ENCODE measurements at regions not wholly inside any gene's neighbourhood (a gene's known extent, or its start where the extent isn't known, plus 50 kb on each side); places are given as distances from the start of the nearest gene placed in this dataset.

GRCh38 chr20:22834651-22835256 lies 200.4 kb upstream of the SSTR4 start:
- Histone ChIP-seq H3K27ac (peak overlapping the region in 2 of 8 donors; percentile 10 to 26), H3K36me3 (no peaks in the 10 kb centered on the region), H3K9me3 (peaks cover 0 to 7% (median 0%) of the 10 kb centered on the region in 8 donors), H3K4me1 (peaks cover 0 to 20% (median 3%) of the 10 kb centered on the region in 6 donors), H3K4me3 (no peak overlapping the region), H3K27me3 (replicated peaks in 1 of 7) (no peaks in the 10 kb centered on the region)
- intact Hi-C loops (cut with DNase I; ENCODE audit: low total_unique reads), result no loop called here
- no peak for DNase-seq
- TF ChIP-seq POLR2A (IDR thresholded peaks at IDR 0.05), result no peak
- TF ChIP-seq POLR2AphosphoS5 (IDR thresholded peaks at IDR 0.05), result no peak
- no peak for TF ChIP-seq CTCF (IDR thresholded peaks at IDR 0.05 in 8 of 11, conservative IDR thresholded peaks at IDR 0.05 in 3 of 11)

GRCh38 chr20:22836211-22836610 lies 198.9 kb upstream of the SSTR4 start:
- Histone ChIP-seq H3K27ac (no peak overlapping the region), H3K4me1 (peaks cover 0 to 20% (median 3%) of the 10 kb centered on the region in 6 donors), H3K36me3 (no peaks in the 10 kb centered on the region), H3K9me3 (no peaks in the 10 kb centered on the region), H3K4me3 (no peak overlapping the region), H3K27me3 (replicated peaks in 1 of 7) (no peaks in the 10 kb centered on the region)
- WGBS, 5 donors, result 39 to 67% (median 59%) methylated on average over 1 of the region's 1 CpG
- TF ChIP-seq POLR2A (IDR thresholded peaks at IDR 0.05) (no peak), POLR2AphosphoS5 (IDR thresholded peaks at IDR 0.05) (no peak), CTCF (IDR thresholded peaks at IDR 0.05 in 8 of 11, conservative IDR thresholded peaks at IDR 0.05 in 3 of 11) (no peak)
- DNase-seq, result no peak
- intact Hi-C loops (cut with DNase I; ENCODE audit: low total_unique reads), result no loop called here

- WGBS, 5 donors, result 13 to 31% (median 27%) methylated on average over 1 of the region's 1 CpG
- TF ChIP-seq POLR2AphosphoS5 (IDR thresholded peaks at IDR 0.05) (no peak), CTCF (IDR thresholded peaks at IDR 0.05 in 8 of 11, conservative IDR thresholded peaks at IDR 0.05 in 3 of 11) (no peak), POLR2A (IDR thresholded peaks at IDR 0.05) (no peak)
Measured at GRCh38 chr20:22836877-22837276, 198.2 kb upstream of the SSTR4 start.

GRCh38 chr20:22838001-22838400 lies 197.1 kb upstream of the SSTR4 start:
- intact Hi-C loops (cut with DNase I; ENCODE audit: low total_unique reads), result no loop called here
- Histone ChIP-seq H3K27me3 (replicated peaks in 1 of 7) (no peaks in the 10 kb centered on the region), H3K9me3 (no peaks in the 10 kb centered on the region), H3K4me3 (no peak overlapping the region), H3K4me1 (peaks cover 0 to 20% (median 3%) of the 10 kb centered on the region in 6 donors), H3K27ac (no peak overlapping the region), H3K36me3 (no peaks in the 10 kb centered on the region)
- WGBS, 5 donors, result 38 to 93% (median 58%) methylated on average over 1 of the region's 1 CpG
- no peak for DNase-seq
- no peak for TF ChIP-seq POLR2AphosphoS5 (IDR thresholded peaks at IDR 0.05)
- no peak for TF ChIP-seq CTCF (IDR thresholded peaks at IDR 0.05 in 8 of 11, conservative IDR thresholded peaks at IDR 0.05 in 3 of 11)
- TF ChIP-seq POLR2A (IDR thresholded peaks at IDR 0.05), result no peak

More at GRCh38 chr20:22836877-22837276, 198.2 kb upstream of the SSTR4 start:
- intact Hi-C loops (cut with DNase I; ENCODE audit: low total_unique reads), result no loop called here
- H3K36me3 ChIP-seq, result no peaks in the 10 kb centered on the region
- DNase-seq, result no peak
- H3K27ac ChIP-seq, result no peak overlapping the region
- H3K4me3 ChIP-seq, result no peak overlapping the region
- no peaks in the 10 kb centered on the region for H3K9me3 ChIP-seq
- peaks cover 0 to 20% (median 3%) of the 10 kb centered on the region in 6 donors for H3K4me1 ChIP-seq
- H3K27me3 ChIP-seq (replicated peaks in 1 of 7), result no peaks in the 10 kb centered on the region
